Lung (tissue), 11 donors: ENCODE measurements at regions not wholly inside any gene's neighbourhood (a gene's known extent, or its start where the extent isn't known, plus 50 kb on each side); places are given as distances from the start of the nearest gene placed in this dataset.
A peak's percentile ranks its signal among the peaks of the same experiment; 100 is the strongest.
"Not testable (repeated sequence)": the region's sequence is repeated elsewhere in the genome, so short reads cannot be mapped to it uniquely, and the experiment has no call there.

Experiments used
- ATAC-seq: fragments of 200-7000 bp; cut with Tn5 transposase; one replicate; pipeline ENCODE4 v1.9.1; 2020; ENCODE audit warnings: moderate number of reproducible peaks; ENCODE audit not compliant: insufficient read depth, low FRiP score
- DNase-seq, 3 donors: peaks; one replicate each; pipeline ENCODE4 v3.0.0-alpha.2; 2013 to 2017
- H3K27ac ChIP-seq, 2 donors: one replicate each; pipeline ENCODE4 v1.5.1; 2013; ENCODE audit warnings: mild to moderate bottlenecking in 2 of 2, moderate library complexity in 2 of 2, control low read depth in 1 of 2, inconsistent platforms in 1 of 2, low read depth in 1 of 2, low read length in 1 of 2
- H3K27me3 ChIP-seq, 3 donors: one replicate each; pipeline ENCODE4 v1.5.1; 2013; ENCODE audit warnings: low read length in 2 of 3; ENCODE audit not compliant: control insufficient read depth in 3 of 3, insufficient read depth in 3 of 3
- H3K36me3 ChIP-seq, 4 donors: one replicate each; pipeline ENCODE4 v1.5.1; 2013; ENCODE audit warnings: low read length in 4 of 4, mild to moderate bottlenecking in 1 of 4, moderate library complexity in 1 of 4; ENCODE audit not compliant: control insufficient read depth in 4 of 4, insufficient read depth in 4 of 4
- H3K4me1 ChIP-seq, 5 donors: one replicate each; pipeline ENCODE4 v1.5.1; 2013; ENCODE audit warnings: low read length in 5 of 5, mild to moderate bottlenecking in 2 of 5, moderate library complexity in 1 of 5; ENCODE audit not compliant: control insufficient read depth in 5 of 5, insufficient read depth in 5 of 5
- H3K4me3 ChIP-seq: one replicate; pipeline ENCODE4 v1.5.1; 2013; ENCODE audit warnings: mild to moderate bottlenecking, control low read depth, moderate library complexity
- H3K9ac ChIP-seq, 2 donors: one replicate each; pipeline ENCODE4 v1.5.1; 2013; ENCODE audit warnings: low read length in 2 of 2, control low read depth in 1 of 2; ENCODE audit not compliant: insufficient read depth in 1 of 2
- H3K9me3 ChIP-seq, 4 donors: one replicate each; pipeline ENCODE4 v1.5.1; 2013; ENCODE audit warnings: low read length in 3 of 4, mild to moderate bottlenecking in 1 of 4, moderate library complexity in 1 of 4; ENCODE audit not compliant: control insufficient read depth in 4 of 4, insufficient read depth in 3 of 4
- CTCF ChIP-seq: IDR thresholded peaks from 2 replicates; pipeline ENCODE4 v1.5.1; 2012; ENCODE audit warnings: mild to moderate bottlenecking; ENCODE audit errors: control extremely low read depth, extremely low read depth
- WGBS, 2 donors: extraction: QIAGEN DNeasy Blood & Tissue Kit; methylation state at CpG; one replicate each; pipeline ENCODE4 v1.1.7; 2013; 5-methylcytosine and 5-hydroxymethylcytosine counted together
- donor health status: control.
- donor health status: control.
- donor health status: Bipolar disorder and iron deficiency.
- donor health status: healthy.
- donor health status: DM: yes; HTN: yes; CAD: no.

- no peaks in the 10 kb centered on the region for H3K9me3 ChIP-seq
- no peaks in the 10 kb centered on the region for H3K36me3 ChIP-seq
- no peak overlapping the region for H3K27ac ChIP-seq
- TF ChIP-seq CTCF = no peak
- peaks cover 0 to 4% (median 0%) of the 10 kb centered on the region in 5 donors for H3K4me1 ChIP-seq
- DNase-seq = no peak
- no peak overlapping the region for H3K4me3 ChIP-seq
- WGBS, 2 donors = 70 to 80% methylated on average over 3 of the region's 3 CpGs
- H3K27me3 ChIP-seq = no peaks in the 10 kb centered on the region
- ATAC-seq = no peak
- H3K9ac ChIP-seq = no peak overlapping the region
Measured at GRCh38 chr4:156515295-156515694, 456.3 kb downstream of the PDGFC start.

GRCh38 chr4:156512622-156513021 is 459.0 kb downstream of the PDGFC start:
- H3K27me3 ChIP-seq = no peaks in the 10 kb centered on the region
- 48 to 66% methylated on average over 2 of the region's 2 CpGs for WGBS, 2 donors
- DNase-seq (peak; percentile 33 to 85 (median 63)), ATAC-seq (no peak)
- H3K9ac ChIP-seq = no peak overlapping the region
- H3K4me3 ChIP-seq = no peak overlapping the region
- H3K27ac ChIP-seq = no peak overlapping the region
- no peak for TF ChIP-seq CTCF
- H3K9me3 ChIP-seq = no peaks in the 10 kb centered on the region
- H3K36me3 ChIP-seq = no peaks in the 10 kb centered on the region
- peaks cover 0 to 4% (median 0%) of the 10 kb centered on the region in 5 donors for H3K4me1 ChIP-seq

GRCh38 chr4:156509921-156510320 is 461.7 kb downstream of the PDGFC start:
- not testable (repeated sequence) for H3K27me3 ChIP-seq, ATAC-seq, H3K27ac ChIP-seq, H3K36me3 ChIP-seq, H3K4me3 ChIP-seq, H3K9me3 ChIP-seq, H3K9ac ChIP-seq, DNase-seq, H3K4me1 ChIP-seq
- 92 to 95% methylated on average over 1 of the region's 1 CpG for WGBS, 2 donors

GRCh38 chr4:156505341-156505955 is 466.2 kb downstream of the PDGFC start:
- Histone ChIP-seq H3K4me3 (no peak overlapping the region), H3K9me3 (no peaks in the 10 kb centered on the region), H3K9ac (no peak overlapping the region), H3K4me1 (no peaks in the 10 kb centered on the region), H3K36me3 (no peaks in the 10 kb centered on the region), H3K27me3 (no peaks in the 10 kb centered on the region), H3K27ac (no peak overlapping the region)
- no peak for TF ChIP-seq CTCF
- DNase-seq (peak in 1 of 3 donors; percentile 16), ATAC-seq (no peak)
- 79 to 81% methylated on average over 12 of the region's 12 CpGs for WGBS, 2 donors
